Choroid plexus epithelial cell (primary cell): ENCODE measurements at regions not wholly inside any gene's neighbourhood (a gene's known extent, or its start where the extent isn't known, plus 50 kb on each side); places are given as distances from the start of the nearest gene placed in this dataset.

ENCODE experiments used
- DNase-seq: peaks from one replicate; pipeline ENCODE4 v3.0.0-alpha.2; 2010; ENCODE audit warnings: low read depth
- H3K4me3 ChIP-seq: 2 replicates; pipeline ENCODE4 v1.5.1; 2011; ENCODE audit warnings: low read depth, mild to moderate bottlenecking, control low read depth, low read length, moderate library complexity
- CTCF ChIP-seq: conservative IDR thresholded peaks from 2 replicates; pipeline ENCODE4 v1.5.1; 2011; ENCODE audit warnings: low read depth, mild to moderate bottlenecking, control low read depth, inconsistent platforms, low read length, moderate library complexity

- no peak for TF ChIP-seq CTCF
- H3K4me3 ChIP-seq, result peak overlapping the region; percentile 10
- DNase-seq, result peak; percentile 70
Measured at GRCh38 chr11:70608568-70609470, 210.5 kb downstream of the CTTN start.

DNA sequence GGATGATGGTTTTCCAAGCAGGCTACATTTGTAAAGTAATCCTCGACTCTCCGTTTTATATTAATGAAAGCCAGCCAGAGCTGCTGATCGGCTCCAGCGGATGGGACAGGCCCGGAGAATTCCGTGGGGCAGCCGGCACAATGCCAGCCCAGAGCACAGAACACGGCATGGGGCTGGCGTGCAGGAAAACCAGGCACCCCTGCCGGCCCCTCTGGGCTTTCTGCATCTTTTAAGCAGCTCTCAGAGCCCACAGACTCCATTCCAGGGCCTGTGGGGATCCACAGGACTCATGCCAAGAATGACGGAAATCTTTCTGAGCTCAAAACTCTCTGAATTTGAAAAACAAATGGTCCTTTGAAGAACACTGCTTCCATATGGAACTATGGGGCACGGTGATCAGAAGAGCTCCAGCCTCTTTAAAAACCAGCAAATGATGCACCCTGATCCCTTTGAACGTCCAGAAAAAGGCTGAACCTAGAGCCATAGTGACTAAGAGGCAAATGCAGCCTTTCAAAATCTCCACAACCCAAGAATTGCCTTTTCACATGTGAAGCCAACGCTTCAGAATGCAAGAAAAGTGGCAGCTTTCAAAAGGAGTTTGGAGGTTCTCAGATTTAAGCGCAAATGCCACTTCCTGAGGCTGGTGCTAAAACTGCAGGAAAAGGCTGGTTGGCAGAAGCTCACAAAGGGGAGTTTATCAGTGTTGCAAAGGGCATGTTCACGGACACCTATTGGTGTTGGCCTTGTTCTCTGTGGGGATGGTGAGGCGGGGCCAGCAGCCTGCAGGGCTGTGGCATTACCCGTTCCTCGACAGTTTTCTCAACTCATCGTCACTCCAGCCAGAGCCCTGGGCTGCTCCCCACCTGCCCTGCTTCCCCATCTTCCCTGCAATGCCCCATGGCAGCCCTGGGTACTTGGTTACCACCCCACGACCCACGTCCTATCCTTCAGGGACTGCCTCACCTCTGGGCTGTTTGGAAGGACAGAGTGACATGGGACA is 212.5 kb downstream of the CTTN start:
- no peak for TF ChIP-seq CTCF
- DNase-seq, result peak; percentile 32
- no peak overlapping the region for H3K4me3 ChIP-seq

GRCh38 chr11:70611821-70612220 is 213.5 kb downstream of the CTTN start:
- no peak for DNase-seq
- no peak overlapping the region for H3K4me3 ChIP-seq
- no peak for TF ChIP-seq CTCF

DNA sequence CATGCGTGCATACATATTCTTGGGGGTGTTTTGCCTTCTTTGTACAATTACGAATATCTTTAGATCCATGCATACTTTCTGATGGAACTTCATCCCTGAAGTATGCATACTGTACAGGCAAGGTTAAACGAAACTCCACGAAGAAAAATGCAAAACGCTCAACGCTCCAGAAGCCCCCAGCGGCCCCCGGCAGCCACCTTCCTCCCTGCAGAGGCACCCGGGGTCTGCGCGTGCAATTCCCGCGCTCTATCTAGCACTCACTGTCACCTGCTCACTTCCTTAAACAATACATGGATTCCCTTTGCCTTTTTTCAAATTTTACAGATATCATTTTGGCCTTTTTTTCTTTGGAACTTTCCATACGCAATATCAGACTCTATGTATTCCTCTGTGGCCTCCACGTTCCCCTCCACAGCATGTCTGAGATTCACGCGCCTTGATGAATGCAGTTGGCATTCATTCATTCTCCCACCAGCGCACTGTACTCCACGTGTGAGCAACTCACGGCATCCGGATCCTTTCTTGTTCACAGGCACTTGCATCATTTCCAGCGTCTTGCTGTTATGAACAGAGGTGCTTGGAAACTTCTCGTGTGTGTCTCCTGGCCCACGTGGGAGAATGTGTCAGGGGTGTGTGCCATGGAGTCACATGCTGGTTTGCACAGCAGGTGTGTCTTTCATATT is 214.3 kb downstream of the CTTN start:
- no peak for DNase-seq
- no peak for TF ChIP-seq CTCF
- no peak overlapping the region for H3K4me3 ChIP-seq

- no peak for DNase-seq
- TF ChIP-seq CTCF, result no peak
- H3K4me3 ChIP-seq, result no peak overlapping the region
Measured at GRCh38 chr11:70614034-70614681, 215.8 kb downstream of the CTTN start.

GRCh38 chr11:70615036-70615875 is 216.9 kb downstream of the CTTN start:
- TF ChIP-seq CTCF, result no peak
- no peak for DNase-seq
- no peak overlapping the region for H3K4me3 ChIP-seq
